Liver (tissue), 3 donors: ENCODE measurements at regions not wholly inside any gene's neighbourhood (a gene's known extent, or its start where the extent isn't known, plus 50 kb on each side); places are given as distances from the start of the nearest gene placed in this dataset.

ENCODE experiments used
- CTCF ChIP-seq: fragments of 150-350 bp; IDR thresholded peaks from 2 replicates; pipeline ENCODE4 v1.5.1; 2017; ENCODE audit warnings: improper control_type of control experiment, low read depth, low read length; ENCODE audit not compliant: missing input control
- GABPA ChIP-seq, 2 donors: IDR thresholded peaks in 1 of 2; conservative IDR thresholded peaks in 1 of 2; 2 replicates each; pipeline ENCODE4 v1.6.1; 2016; ENCODE audit warnings: antibody characterized with exemption in 2 of 2, mild to moderate bottlenecking in 1 of 2, moderate library complexity in 1 of 2
- donor health status: healthy.
- donor health status: healthy.

- TF ChIP-seq CTCF (no peak), GABPA (IDR thresholded peaks at IDR 0.05 in 1 of 2, conservative IDR thresholded peaks at IDR 0.05 in 1 of 2) (no peak)
Measured at GRCh38 chr12:97301576-97301975, 161.0 kb upstream of the RMST start.
